ENCODE measurements at regions not wholly inside any gene's neighbourhood (a gene's known extent, or its start where the extent isn't known, plus 50 kb on each side); places are given as distances from the start of the nearest gene placed in this dataset.

GRCh38 chr19:31693933-31694269 is 344.7 kb upstream of the TSHZ3 start:
- TF ChIP-seq CTCF (IDR thresholded peaks at IDR 0.05; ENCODE audit: poor library complexity): no peak
- TF ChIP-seq EZH2phosphoT487 (IDR thresholded peaks at IDR 0.05; ENCODE audit: low read depth, severe bottlenecking, unreplicated experiment): no peak
- TF ChIP-seq EZH2 (IDR thresholded peaks at IDR 0.05; ENCODE audit: borderline replicate concordance): no peak
- 88% methylated on average over 6 of the region's 6 CpGs for WGBS (ENCODE audit: low lambda C conversion rate, missing lambda C conversion rate)

GRCh38 chr19:31694761-31695160 is 345.5 kb upstream of the TSHZ3 start:
- no peak overlapping the region for H3K4me2 ChIP-seq
- H3K4me3 ChIP-seq: no peak overlapping the region
- DNase-seq (ENCODE audit: low spot score): no peak
- H3K79me2 ChIP-seq: no peaks in the 10 kb centered on the region
- H3K4me1 ChIP-seq (ENCODE audit: insufficient read depth): no peaks in the 10 kb centered on the region
- TF ChIP-seq CTCF (IDR thresholded peaks at IDR 0.05; ENCODE audit: poor library complexity): no peak
- TF ChIP-seq EZH2phosphoT487 (IDR thresholded peaks at IDR 0.05; ENCODE audit: low read depth, severe bottlenecking, unreplicated experiment): no peak
- TF ChIP-seq EZH2 (IDR thresholded peaks at IDR 0.05; ENCODE audit: borderline replicate concordance): no peak
- no peaks in the 10 kb centered on the region for H3K9me3 ChIP-seq (ENCODE audit: low read depth)
- H2AFZ ChIP-seq: no peak overlapping the region
- H3K27me3 ChIP-seq: no peaks in the 10 kb centered on the region
- no peak overlapping the region for H3K27ac ChIP-seq
- H3K36me3 ChIP-seq (replicated peaks; ENCODE audit: insufficient read depth, low read depth): no peaks in the 10 kb centered on the region
- no peaks in the 10 kb centered on the region for H3K9me2 ChIP-seq (replicated peaks; ENCODE audit: insufficient read depth)
- WGBS (ENCODE audit: low lambda C conversion rate, missing lambda C conversion rate): 84% methylated on average over 3 of the region's 3 CpGs
- no peaks in the 10 kb centered on the region for H4K20me1 ChIP-seq (ENCODE audit: insufficient read depth, poor library complexity, severe bottlenecking)

More at GRCh38 chr19:31693933-31694269, 344.7 kb upstream of the TSHZ3 start:
- no peak overlapping the region for H2AFZ ChIP-seq
- H4K20me1 ChIP-seq (ENCODE audit: insufficient read depth, poor library complexity, severe bottlenecking): no peaks in the 10 kb centered on the region
- H3K4me1 ChIP-seq (ENCODE audit: insufficient read depth): no peaks in the 10 kb centered on the region
- no peaks in the 10 kb centered on the region for H3K27me3 ChIP-seq
- no peaks in the 10 kb centered on the region for H3K9me2 ChIP-seq (replicated peaks; ENCODE audit: insufficient read depth)
- no peak overlapping the region for H3K4me2 ChIP-seq
- no peaks in the 10 kb centered on the region for H3K9me3 ChIP-seq (ENCODE audit: low read depth)
- H3K4me3 ChIP-seq: no peak overlapping the region
- H3K36me3 ChIP-seq (replicated peaks; ENCODE audit: insufficient read depth, low read depth): no peaks in the 10 kb centered on the region
- no peaks in the 10 kb centered on the region for H3K79me2 ChIP-seq
- no peak for DNase-seq (ENCODE audit: low spot score)
- H3K27ac ChIP-seq: no peak overlapping the region

GRCh38 chr19:31699421-31699820 is 350.2 kb upstream of the TSHZ3 start:
- Histone ChIP-seq H3K9me2 (replicated peaks; ENCODE audit: insufficient read depth) (no peaks in the 10 kb centered on the region), H3K36me3 (replicated peaks; ENCODE audit: insufficient read depth, low read depth) (no peaks in the 10 kb centered on the region), H3K79me2 (no peaks in the 10 kb centered on the region), H3K4me2 (no peak overlapping the region), H3K4me1 (ENCODE audit: insufficient read depth) (no peaks in the 10 kb centered on the region), H4K20me1 (ENCODE audit: insufficient read depth, poor library complexity, severe bottlenecking) (no peaks in the 10 kb centered on the region), H3K4me3 (no peak overlapping the region), H3K27ac (no peak overlapping the region), H3K27me3 (no peaks in the 10 kb centered on the region), H3K9me3 (ENCODE audit: low read depth) (no peaks in the 10 kb centered on the region), H2AFZ (no peak overlapping the region)
- no peak for DNase-seq (ENCODE audit: low spot score)
- 92% methylated on average over 3 of the region's 3 CpGs for WGBS (ENCODE audit: low lambda C conversion rate, missing lambda C conversion rate)
- no peak for TF ChIP-seq CTCF (IDR thresholded peaks at IDR 0.05; ENCODE audit: poor library complexity)
- TF ChIP-seq EZH2phosphoT487 (IDR thresholded peaks at IDR 0.05; ENCODE audit: low read depth, severe bottlenecking, unreplicated experiment): no peak
- no peak for TF ChIP-seq EZH2 (IDR thresholded peaks at IDR 0.05; ENCODE audit: borderline replicate concordance)

DNA sequence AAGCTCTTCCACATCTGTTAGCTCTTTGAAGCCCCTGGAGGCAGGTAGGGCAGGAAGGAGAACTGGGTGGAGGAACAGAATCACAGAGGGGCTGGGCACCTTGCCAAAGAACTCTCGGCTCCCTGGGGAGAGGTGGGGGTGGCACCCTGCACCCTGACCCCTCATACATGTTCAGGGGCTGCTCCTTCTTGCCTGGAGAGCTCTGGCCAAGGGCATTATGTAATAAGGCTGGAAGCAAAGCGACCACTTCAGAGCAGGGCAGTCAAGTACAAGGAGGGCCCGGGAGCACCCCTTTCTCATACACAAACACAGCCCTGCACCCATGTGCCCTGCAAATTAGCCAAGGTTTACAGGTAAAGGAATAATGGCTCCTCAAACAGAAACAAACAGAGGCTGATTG is 351.9 kb upstream of the TSHZ3 start:
- TF ChIP-seq EZH2 (IDR thresholded peaks at IDR 0.05; ENCODE audit: borderline replicate concordance): no peak
- TF ChIP-seq CTCF (IDR thresholded peaks at IDR 0.05; ENCODE audit: poor library complexity): no peak
- TF ChIP-seq EZH2phosphoT487 (IDR thresholded peaks at IDR 0.05; ENCODE audit: low read depth, severe bottlenecking, unreplicated experiment): no peak
- no peaks in the 10 kb centered on the region for H3K36me3 ChIP-seq (replicated peaks; ENCODE audit: insufficient read depth, low read depth)

More for the DNA sequence above, 351.9 kb upstream of the TSHZ3 start:
- Histone ChIP-seq H3K9me3 (ENCODE audit: low read depth) (no peaks in the 10 kb centered on the region), H3K79me2 (no peaks in the 10 kb centered on the region), H2AFZ (no peak overlapping the region), H3K4me3 (no peak overlapping the region), H3K9me2 (replicated peaks; ENCODE audit: insufficient read depth) (no peaks in the 10 kb centered on the region), H3K4me2 (no peak overlapping the region), H3K4me1 (ENCODE audit: insufficient read depth) (no peaks in the 10 kb centered on the region), H4K20me1 (ENCODE audit: insufficient read depth, poor library complexity, severe bottlenecking) (no peaks in the 10 kb centered on the region), H3K27me3 (no peaks in the 10 kb centered on the region), H3K27ac (no peak overlapping the region)
- WGBS (ENCODE audit: low lambda C conversion rate, missing lambda C conversion rate): 44% methylated on average over 3 of the region's 3 CpGs
- DNase-seq (ENCODE audit: low spot score): no peak
